HEK293 (cell line): ENCODE measurements at regions not wholly inside any gene's neighbourhood (a gene's known extent, or its start where the extent isn't known, plus 50 kb on each side); places are given as distances from the start of the nearest gene placed in this dataset.

ENCODE experiments used
- CTCF ChIA-PET: fragments of 350-600 bp; formaldehyde crosslinking; extraction: SDS; loops from one replicate; lab custom pipeline; 2021; ENCODE audit warnings: antibody characterized with exemption; lab: Yijun Ruan, JAX
- POLR2A ChIA-PET: fragments of 300-600 bp; formaldehyde crosslinking; extraction: SDS; loops from one replicate; lab custom pipeline; 2020; ENCODE audit warnings: antibody characterized with exemption, inconsistent platforms; lab: Yijun Ruan, JAX
- H3K27ac ChIP-seq: fragments of 200-500 bp; sonication (Bioruptor generic); 2 replicates; pipeline ENCODE4 v1.5.1; 2014; ENCODE audit warnings: low read depth, low read length, control low read depth, inconsistent platforms; ENCODE audit errors: extremely low read depth
- H3K36me3 ChIP-seq, 2 experiments: fragments of 200-500 bp in 1 of 2; sonication (Bioruptor generic) in 1 of 2; 1 replicate in 1 of 2; 2 replicates in 1 of 2; pipeline ENCODE4 v1.5.1; 2014 to 2017; ENCODE audit warnings: inconsistent platforms in 2 of 2, low read length in 2 of 2; ENCODE audit not compliant: control insufficient read depth in 2 of 2, insufficient read depth in 1 of 2
- H3K4me1 ChIP-seq: fragments of 200-500 bp; sonication (Bioruptor generic); 2 replicates; pipeline ENCODE4 v1.5.1; 2014; ENCODE audit warnings: mild to moderate bottlenecking, low read length, inconsistent platforms; ENCODE audit not compliant: control insufficient read depth, insufficient read depth
- H3K4me3 ChIP-seq: 2 replicates; pipeline ENCODE4 v1.5.1; 2011; ENCODE audit warnings: low read depth, mild to moderate bottlenecking, control low read depth, low read length, moderate library complexity
- H3K9me3 ChIP-seq: fragments of 200-500 bp; sonication (Bioruptor generic); 2 replicates; pipeline ENCODE4 v1.5.1; 2014; ENCODE audit warnings: low read depth, low read length, inconsistent platforms; ENCODE audit not compliant: control insufficient read depth, insufficient read depth
- BCL11B ChIP-seq: fragments of 450-650 bp; formaldehyde crosslinking; IDR thresholded peaks from 2 replicates; pipeline ENCODE4 v1.5.1; 2016; ENCODE audit warnings: low read depth, missing biosample characterization, missing genetic modification characterization
- GLI2 ChIP-seq: fragments of 450-650 bp; formaldehyde crosslinking; IDR thresholded peaks from 2 replicates; pipeline ENCODE4; 2017; ENCODE audit warnings: missing biosample characterization, missing genetic modification characterization, low read depth, borderline replicate concordance
- KLF9 ChIP-seq: fragments of 450-650 bp; formaldehyde crosslinking; IDR thresholded peaks from 2 replicates; pipeline ENCODE4 v1.5.1; 2016; ENCODE audit warnings: missing biosample characterization, missing genetic modification characterization, low read depth
- REPIN1 ChIP-seq: fragments of 450-650 bp; formaldehyde crosslinking; IDR thresholded peaks from 2 replicates; pipeline ENCODE4 v1.5.1; 2017; ENCODE audit warnings: missing biosample characterization, missing genetic modification characterization, low read depth
- ZBTB48 ChIP-seq: fragments of 450-650 bp; formaldehyde crosslinking; IDR thresholded peaks from 2 replicates; pipeline ENCODE4 v1.5.1; 2016; ENCODE audit warnings: missing biosample characterization, missing genetic modification characterization
- ZEB2 ChIP-seq: fragments of 450-650 bp; formaldehyde crosslinking; IDR thresholded peaks from 2 replicates; pipeline ENCODE4 v1.5.1; 2016; ENCODE audit warnings: missing biosample characterization, missing genetic modification characterization
- ZFP3 ChIP-seq: fragments of 450-650 bp; formaldehyde crosslinking; IDR thresholded peaks from 2 replicates; pipeline ENCODE4 v1.5.1; 2016; ENCODE audit warnings: low read depth, missing biosample characterization, missing genetic modification characterization
- ZFP69B ChIP-seq: fragments of 450-650 bp; formaldehyde crosslinking; IDR thresholded peaks from 2 replicates; pipeline ENCODE4 v1.5.1; 2016; ENCODE audit warnings: missing biosample characterization, missing genetic modification characterization
- ZIC2 ChIP-seq: fragments of 450-650 bp; formaldehyde crosslinking; IDR thresholded peaks from 2 replicates; pipeline ENCODE4 v1.5.1; 2016; ENCODE audit warnings: missing biosample characterization, missing genetic modification characterization
- ZNF155 ChIP-seq: fragments of 450-650 bp; formaldehyde crosslinking; IDR thresholded peaks from 2 replicates; pipeline ENCODE4 v1.5.1; 2016; ENCODE audit warnings: missing biosample characterization, missing genetic modification characterization
- ZNF157 ChIP-seq: fragments of 450-650 bp; formaldehyde crosslinking; IDR thresholded peaks from 2 replicates; pipeline ENCODE4 v1.5.1; 2016; ENCODE audit warnings: missing biosample characterization, missing genetic modification characterization
- ZNF16 ChIP-seq: fragments of 450-650 bp; formaldehyde crosslinking; IDR thresholded peaks from 2 replicates; pipeline ENCODE4 v1.5.1; 2016; ENCODE audit warnings: low read depth, missing biosample characterization, missing genetic modification characterization
- ZNF169 ChIP-seq: fragments of 450-650 bp; formaldehyde crosslinking; IDR thresholded peaks from 2 replicates; pipeline ENCODE4 v1.5.1; 2016; ENCODE audit warnings: missing biosample characterization, missing genetic modification characterization
- ZNF211 ChIP-seq: fragments of 450-650 bp; formaldehyde crosslinking; IDR thresholded peaks from 2 replicates; pipeline ENCODE4 v1.5.1; 2016; ENCODE audit warnings: low read depth, missing biosample characterization, missing genetic modification characterization
- ZNF37A ChIP-seq: fragments of 450-650 bp; IDR thresholded peaks from 2 replicates; pipeline ENCODE4 v1.5.1; 2018; ENCODE audit warnings: missing biosample characterization, missing genetic modification characterization
- ZNF473 ChIP-seq: fragments of 450-650 bp; formaldehyde crosslinking; IDR thresholded peaks from 2 replicates; pipeline ENCODE4 v1.5.1; 2017; ENCODE audit warnings: missing biosample characterization, missing genetic modification characterization
- ZNF510 ChIP-seq: fragments of 450-650 bp; formaldehyde crosslinking; IDR thresholded peaks from 2 replicates; pipeline ENCODE4 v1.5.1; 2018; ENCODE audit warnings: mild to moderate bottlenecking, missing genetic modification characterization, missing biosample characterization; ENCODE audit not compliant: insufficient replicate concordance
- ZNF610 ChIP-seq: fragments of 450-650 bp; formaldehyde crosslinking; IDR thresholded peaks from 2 replicates; pipeline ENCODE4 v1.5.1; 2016; ENCODE audit warnings: missing biosample characterization, missing genetic modification characterization, borderline replicate concordance
- ZNF747 ChIP-seq: fragments of 450-650 bp; formaldehyde crosslinking; IDR thresholded peaks from 2 replicates; pipeline ENCODE4 v1.5.1; 2016; ENCODE audit warnings: missing biosample characterization, missing genetic modification characterization
- TF ChIP-seq, protein P1 (sequence below): fragments of 450-650 bp; formaldehyde crosslinking; IDR thresholded peaks from 2 replicates; pipeline ENCODE4 v1.5.1; 2016; ENCODE audit warnings: missing biosample characterization, missing genetic modification characterization
- TF ChIP-seq, protein P2 (sequence below): fragments of 450-650 bp; formaldehyde crosslinking; IDR thresholded peaks from 2 replicates; pipeline ENCODE4 v1.5.1; 2016; ENCODE audit warnings: missing biosample characterization, missing genetic modification characterization
- TF ChIP-seq, protein P3 (sequence below): fragments of 450-650 bp; formaldehyde crosslinking; IDR thresholded peaks from 2 replicates; pipeline ENCODE4 v1.5.1; 2017; ENCODE audit warnings: missing biosample characterization, missing genetic modification characterization
- TF ChIP-seq, protein P4 (sequence below): sonication (generic); formaldehyde crosslinking; IDR thresholded peaks from 2 replicates; pipeline ENCODE4 v1.8.1; 2022; ENCODE audit warnings: mild to moderate bottlenecking, moderate library complexity, missing genetic modification reagents
- TF ChIP-seq, protein P5 (sequence below): fragments of 450-650 bp; formaldehyde crosslinking; optimal IDR thresholded peaks from 2 replicates; pipeline ENCODE3; 2016; ENCODE audit warnings: missing biosample characterization, mild to moderate bottlenecking, missing genetic modification characterization

DNA sequence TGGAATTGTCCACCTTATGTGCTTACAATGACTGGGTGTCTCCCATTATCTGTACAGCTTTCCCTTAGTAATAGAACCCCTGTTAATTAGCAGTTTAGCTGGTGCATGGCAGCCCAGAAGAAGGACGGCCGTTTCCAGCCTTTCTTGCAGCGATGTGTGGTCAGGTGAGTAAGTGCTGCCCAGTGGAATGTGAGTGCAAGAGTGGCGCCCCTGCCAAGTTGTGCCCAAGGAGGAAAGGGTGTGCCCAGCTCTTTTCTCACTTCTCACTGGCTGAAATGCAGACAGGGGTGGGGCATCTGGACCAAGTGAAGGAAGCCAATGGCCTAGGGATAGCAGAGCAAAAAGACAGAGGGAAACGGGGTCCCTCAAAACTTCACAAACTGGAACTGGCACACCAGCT, 296.8 kb downstream of the PREX1 start:
- CTCF ChIA-PET, result interaction anchor here (0.8 kb wide), 1 partner anchor 49 kb away, joined by 3 read pairs; no protein-coding TSS in a partner anchor
- Histone ChIP-seq H3K9me3 (no peaks in the 10 kb centered on the region), H3K36me3 (no peaks in the 10 kb centered on the region), H3K27ac (no peak overlapping the region), H3K4me3 (no peak overlapping the region), H3K4me1 (no peaks in the 10 kb centered on the region)
- POLR2A ChIA-PET, result no interaction called here
- TF ChIP-seq ZBTB48 (tag by site-specific recombination) (no peak), KLF9 (no peak), ZFP3 (tag by site-specific recombination) (no peak), ZNF510 (tag by site-specific recombination) (no peak), ZNF157 (tag by site-specific recombination) (no peak), ZNF473 (tag by site-specific recombination) (no peak), ZNF169 (tag by site-specific recombination) (no peak), ZFP69B (tag by site-specific recombination) (no peak), ZNF16 (tag by site-specific recombination) (no peak), ZEB2 (tag by site-specific recombination) (no peak), ZNF211 (tag by site-specific recombination) (no peak)
- TF ChIP-seq, protein P1, sequence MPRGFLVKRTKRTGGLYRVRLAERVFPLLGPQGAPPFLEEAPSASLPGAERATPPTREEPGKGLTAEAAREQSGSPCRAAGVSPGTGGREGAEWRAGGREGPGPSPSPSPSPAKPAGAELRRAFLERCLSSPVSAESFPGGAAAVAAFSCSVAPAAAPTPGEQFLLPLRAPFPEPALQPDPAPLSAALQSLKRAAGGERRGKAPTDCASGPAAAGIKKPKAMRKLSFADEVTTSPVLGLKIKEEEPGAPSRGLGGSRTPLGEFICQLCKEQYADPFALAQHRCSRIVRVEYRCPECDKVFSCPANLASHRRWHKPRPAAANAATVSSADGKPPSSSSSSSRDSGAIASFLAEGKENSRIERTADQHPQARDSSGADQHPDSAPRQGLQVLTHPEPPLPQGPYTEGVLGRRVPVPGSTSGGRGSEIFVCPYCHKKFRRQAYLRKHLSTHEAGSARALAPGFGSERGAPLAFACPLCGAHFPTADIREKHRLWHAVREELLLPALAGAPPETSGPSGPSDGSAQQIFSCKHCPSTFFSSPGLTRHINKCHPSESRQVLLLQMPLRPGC (tag by site-specific recombination), result no peak
- TF ChIP-seq, protein P2, sequence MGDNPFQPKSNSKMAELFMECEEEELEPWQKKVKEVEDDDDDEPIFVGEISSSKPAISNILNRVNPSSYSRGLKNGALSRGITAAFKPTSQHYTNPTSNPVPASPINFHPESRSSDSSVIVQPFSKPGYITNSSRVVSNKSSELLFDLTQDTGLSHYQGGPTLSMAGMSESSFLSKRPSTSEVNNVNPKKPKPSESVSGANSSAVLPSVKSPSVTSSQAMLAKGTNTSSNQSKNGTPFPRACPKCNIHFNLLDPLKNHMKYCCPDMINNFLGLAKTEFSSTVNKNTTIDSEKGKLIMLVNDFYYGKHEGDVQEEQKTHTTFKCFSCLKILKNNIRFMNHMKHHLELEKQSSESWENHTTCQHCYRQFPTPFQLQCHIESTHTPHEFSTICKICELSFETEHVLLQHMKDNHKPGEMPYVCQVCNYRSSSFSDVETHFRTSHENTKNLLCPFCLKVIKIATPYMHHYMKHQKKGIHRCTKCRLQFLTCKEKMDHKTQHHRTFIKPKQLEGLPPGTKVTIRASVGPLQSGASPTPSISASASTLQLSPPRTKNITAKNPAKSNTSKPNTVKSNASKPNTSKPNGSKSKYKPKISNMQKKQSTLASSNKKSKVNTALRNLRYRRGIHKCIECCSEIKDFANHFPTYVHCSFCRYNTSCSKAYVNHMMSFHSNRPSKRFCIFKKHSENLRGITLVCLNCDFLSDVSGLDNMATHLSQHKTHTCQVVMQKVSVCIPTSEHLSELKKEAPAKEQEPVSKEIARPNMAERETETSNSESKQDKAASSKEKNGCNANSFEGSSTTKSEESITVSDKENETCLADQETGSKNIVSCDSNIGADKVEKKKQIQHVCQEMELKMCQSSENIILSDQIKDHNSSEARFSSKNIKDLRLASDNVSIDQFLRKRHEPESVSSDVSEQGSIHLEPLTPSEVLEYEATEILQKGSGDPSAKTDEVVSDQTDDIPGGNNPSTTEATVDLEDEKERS (tag by site-specific recombination), result no peak
- TF ChIP-seq, protein P3, sequence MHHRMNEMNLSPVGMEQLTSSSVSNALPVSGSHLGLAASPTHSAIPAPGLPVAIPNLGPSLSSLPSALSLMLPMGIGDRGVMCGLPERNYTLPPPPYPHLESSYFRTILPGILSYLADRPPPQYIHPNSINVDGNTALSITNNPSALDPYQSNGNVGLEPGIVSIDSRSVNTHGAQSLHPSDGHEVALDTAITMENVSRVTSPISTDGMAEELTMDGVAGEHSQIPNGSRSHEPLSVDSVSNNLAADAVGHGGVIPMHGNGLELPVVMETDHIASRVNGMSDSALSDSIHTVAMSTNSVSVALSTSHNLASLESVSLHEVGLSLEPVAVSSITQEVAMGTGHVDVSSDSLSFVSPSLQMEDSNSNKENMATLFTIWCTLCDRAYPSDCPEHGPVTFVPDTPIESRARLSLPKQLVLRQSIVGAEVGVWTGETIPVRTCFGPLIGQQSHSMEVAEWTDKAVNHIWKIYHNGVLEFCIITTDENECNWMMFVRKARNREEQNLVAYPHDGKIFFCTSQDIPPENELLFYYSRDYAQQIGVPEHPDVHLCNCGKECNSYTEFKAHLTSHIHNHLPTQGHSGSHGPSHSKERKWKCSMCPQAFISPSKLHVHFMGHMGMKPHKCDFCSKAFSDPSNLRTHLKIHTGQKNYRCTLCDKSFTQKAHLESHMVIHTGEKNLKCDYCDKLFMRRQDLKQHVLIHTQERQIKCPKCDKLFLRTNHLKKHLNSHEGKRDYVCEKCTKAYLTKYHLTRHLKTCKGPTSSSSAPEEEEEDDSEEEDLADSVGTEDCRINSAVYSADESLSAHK (tag by site-specific recombination), result no peak

DNA sequence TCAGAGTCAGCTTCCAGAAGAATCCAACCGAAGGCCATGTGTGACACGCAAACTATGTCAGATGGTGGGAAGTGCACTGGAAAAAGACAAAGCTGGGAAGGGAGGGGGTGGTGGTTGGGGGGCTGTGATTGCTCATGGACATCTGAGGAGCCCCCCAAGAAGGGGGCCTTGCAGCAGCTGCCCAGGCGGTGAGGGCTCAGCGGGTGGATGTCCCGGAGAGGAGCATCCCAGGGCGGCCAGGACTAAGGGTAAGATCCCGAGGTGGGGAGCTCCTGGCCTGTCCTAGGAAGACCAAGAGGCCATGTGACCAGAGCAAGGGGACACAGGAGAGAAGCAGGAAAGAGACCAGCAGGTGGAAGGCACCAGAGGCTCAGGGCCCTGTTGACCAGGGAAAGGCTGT, 299.5 kb downstream of the PREX1 start:
- ChIA-PET CTCF (no interaction called here), POLR2A (no interaction called here)
- H3K9me3 ChIP-seq, result no peaks in the 10 kb centered on the region

More for the DNA sequence above, 299.5 kb downstream of the PREX1 start:
- no peaks in the 10 kb centered on the region for H3K4me1 ChIP-seq
- H3K4me3 ChIP-seq, result no peak overlapping the region
- no peak overlapping the region for H3K27ac ChIP-seq
- no peaks in the 10 kb centered on the region for H3K36me3 ChIP-seq
- TF ChIP-seq ZNF473 (tag by site-specific recombination) (no peak), ZIC2 (no peak), ZNF610 (tag by site-specific recombination) (no peak), ZNF155 (tag by site-specific recombination) (no peak), REPIN1 (tag by site-specific recombination) (no peak), BCL11B (no peak), ZNF37A (tag by site-specific recombination) (no peak), GLI2 (tag by site-specific recombination) (no peak), ZNF747 (tag by site-specific recombination) (no peak)
- TF ChIP-seq, protein P4, sequence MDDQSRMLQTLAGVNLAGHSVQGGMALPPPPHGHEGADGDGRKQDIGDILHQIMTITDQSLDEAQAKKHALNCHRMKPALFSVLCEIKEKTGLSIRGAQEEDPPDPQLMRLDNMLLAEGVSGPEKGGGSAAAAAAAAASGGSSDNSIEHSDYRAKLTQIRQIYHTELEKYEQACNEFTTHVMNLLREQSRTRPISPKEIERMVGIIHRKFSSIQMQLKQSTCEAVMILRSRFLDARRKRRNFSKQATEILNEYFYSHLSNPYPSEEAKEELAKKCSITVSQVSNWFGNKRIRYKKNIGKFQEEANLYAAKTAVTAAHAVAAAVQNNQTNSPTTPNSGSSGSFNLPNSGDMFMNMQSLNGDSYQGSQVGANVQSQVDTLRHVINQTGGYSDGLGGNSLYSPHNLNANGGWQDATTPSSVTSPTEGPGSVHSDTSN, result no peak
- TF ChIP-seq, protein P5, sequence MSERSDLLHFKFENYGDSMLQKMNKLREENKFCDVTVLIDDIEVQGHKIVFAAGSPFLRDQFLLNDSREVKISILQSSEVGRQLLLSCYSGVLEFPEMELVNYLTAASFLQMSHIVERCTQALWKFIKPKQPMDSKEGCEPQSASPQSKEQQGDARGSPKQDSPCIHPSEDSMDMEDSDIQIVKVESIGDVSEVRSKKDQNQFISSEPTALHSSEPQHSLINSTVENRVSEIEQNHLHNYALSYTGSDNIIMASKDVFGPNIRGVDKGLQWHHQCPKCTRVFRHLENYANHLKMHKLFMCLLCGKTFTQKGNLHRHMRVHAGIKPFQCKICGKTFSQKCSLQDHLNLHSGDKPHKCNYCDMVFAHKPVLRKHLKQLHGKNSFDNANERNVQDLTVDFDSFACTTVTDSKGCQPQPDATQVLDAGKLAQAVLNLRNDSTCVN (tag by site-specific recombination), result no peak
